ENCODE measurements at regions not wholly inside any gene's neighbourhood (a gene's known extent, or its start where the extent isn't known, plus 50 kb on each side); places are given as distances from the start of the nearest gene placed in this dataset.

DNA sequence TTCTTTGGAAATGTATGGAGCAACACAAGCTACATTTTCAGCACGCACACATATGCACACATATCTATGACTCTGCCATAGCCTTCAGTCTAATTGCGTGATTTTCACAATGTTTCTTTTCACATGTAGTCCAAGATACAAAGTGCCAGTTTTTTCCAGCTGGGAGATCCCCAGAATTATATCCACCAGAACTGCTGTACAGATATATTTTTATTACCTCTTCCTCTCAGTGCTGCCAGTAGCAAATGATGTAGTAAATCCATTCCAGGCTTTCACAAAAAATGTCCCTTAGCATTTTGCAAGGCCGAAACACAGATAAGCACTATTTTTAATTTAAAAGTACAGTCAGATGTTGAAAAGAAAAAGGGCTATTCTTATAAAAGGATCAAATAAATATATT is 719.8 kb upstream of the SEMA6D start (continued):
- TF ChIP-seq, protein P1, sequence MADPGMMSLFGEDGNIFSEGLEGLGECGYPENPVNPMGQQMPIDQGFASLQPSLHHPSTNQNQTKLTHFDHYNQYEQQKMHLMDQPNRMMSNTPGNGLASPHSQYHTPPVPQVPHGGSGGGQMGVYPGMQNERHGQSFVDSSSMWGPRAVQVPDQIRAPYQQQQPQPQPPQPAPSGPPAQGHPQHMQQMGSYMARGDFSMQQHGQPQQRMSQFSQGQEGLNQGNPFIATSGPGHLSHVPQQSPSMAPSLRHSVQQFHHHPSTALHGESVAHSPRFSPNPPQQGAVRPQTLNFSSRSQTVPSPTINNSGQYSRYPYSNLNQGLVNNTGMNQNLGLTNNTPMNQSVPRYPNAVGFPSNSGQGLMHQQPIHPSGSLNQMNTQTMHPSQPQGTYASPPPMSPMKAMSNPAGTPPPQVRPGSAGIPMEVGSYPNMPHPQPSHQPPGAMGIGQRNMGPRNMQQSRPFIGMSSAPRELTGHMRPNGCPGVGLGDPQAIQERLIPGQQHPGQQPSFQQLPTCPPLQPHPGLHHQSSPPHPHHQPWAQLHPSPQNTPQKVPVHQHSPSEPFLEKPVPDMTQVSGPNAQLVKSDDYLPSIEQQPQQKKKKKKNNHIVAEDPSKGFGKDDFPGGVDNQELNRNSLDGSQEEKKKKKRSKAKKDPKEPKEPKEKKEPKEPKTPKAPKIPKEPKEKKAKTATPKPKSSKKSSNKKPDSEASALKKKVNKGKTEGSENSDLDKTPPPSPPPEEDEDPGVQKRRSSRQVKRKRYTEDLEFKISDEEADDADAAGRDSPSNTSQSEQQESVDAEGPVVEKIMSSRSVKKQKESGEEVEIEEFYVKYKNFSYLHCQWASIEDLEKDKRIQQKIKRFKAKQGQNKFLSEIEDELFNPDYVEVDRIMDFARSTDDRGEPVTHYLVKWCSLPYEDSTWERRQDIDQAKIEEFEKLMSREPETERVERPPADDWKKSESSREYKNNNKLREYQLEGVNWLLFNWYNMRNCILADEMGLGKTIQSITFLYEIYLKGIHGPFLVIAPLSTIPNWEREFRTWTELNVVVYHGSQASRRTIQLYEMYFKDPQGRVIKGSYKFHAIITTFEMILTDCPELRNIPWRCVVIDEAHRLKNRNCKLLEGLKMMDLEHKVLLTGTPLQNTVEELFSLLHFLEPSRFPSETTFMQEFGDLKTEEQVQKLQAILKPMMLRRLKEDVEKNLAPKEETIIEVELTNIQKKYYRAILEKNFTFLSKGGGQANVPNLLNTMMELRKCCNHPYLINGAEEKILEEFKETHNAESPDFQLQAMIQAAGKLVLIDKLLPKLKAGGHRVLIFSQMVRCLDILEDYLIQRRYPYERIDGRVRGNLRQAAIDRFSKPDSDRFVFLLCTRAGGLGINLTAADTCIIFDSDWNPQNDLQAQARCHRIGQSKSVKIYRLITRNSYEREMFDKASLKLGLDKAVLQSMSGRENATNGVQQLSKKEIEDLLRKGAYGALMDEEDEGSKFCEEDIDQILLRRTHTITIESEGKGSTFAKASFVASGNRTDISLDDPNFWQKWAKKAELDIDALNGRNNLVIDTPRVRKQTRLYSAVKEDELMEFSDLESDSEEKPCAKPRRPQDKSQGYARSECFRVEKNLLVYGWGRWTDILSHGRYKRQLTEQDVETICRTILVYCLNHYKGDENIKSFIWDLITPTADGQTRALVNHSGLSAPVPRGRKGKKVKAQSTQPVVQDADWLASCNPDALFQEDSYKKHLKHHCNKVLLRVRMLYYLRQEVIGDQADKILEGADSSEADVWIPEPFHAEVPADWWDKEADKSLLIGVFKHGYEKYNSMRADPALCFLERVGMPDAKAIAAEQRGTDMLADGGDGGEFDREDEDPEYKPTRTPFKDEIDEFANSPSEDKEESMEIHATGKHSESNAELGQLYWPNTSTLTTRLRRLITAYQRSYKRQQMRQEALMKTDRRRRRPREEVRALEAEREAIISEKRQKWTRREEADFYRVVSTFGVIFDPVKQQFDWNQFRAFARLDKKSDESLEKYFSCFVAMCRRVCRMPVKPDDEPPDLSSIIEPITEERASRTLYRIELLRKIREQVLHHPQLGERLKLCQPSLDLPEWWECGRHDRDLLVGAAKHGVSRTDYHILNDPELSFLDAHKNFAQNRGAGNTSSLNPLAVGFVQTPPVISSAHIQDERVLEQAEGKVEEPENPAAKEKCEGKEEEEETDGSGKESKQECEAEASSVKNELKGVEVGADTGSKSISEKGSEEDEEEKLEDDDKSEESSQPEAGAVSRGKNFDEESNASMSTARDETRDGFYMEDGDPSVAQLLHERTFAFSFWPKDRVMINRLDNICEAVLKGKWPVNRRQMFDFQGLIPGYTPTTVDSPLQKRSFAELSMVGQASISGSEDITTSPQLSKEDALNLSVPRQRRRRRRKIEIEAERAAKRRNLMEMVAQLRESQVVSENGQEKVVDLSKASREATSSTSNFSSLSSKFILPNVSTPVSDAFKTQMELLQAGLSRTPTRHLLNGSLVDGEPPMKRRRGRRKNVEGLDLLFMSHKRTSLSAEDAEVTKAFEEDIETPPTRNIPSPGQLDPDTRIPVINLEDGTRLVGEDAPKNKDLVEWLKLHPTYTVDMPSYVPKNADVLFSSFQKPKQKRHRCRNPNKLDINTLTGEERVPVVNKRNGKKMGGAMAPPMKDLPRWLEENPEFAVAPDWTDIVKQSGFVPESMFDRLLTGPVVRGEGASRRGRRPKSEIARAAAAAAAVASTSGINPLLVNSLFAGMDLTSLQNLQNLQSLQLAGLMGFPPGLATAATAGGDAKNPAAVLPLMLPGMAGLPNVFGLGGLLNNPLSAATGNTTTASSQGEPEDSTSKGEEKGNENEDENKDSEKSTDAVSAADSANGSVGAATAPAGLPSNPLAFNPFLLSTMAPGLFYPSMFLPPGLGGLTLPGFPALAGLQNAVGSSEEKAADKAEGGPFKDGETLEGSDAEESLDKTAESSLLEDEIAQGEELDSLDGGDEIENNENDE (IDR thresholded peaks at IDR 0.05; ENCODE audit: insufficient replicate concordance, low read length) = no peak
- no peak for TF ChIP-seq JUND (IDR thresholded peaks at IDR 0.05; ENCODE audit: low read length)
- no peak for TF ChIP-seq MAFK (IDR thresholded peaks at IDR 0.05; ENCODE audit: low read depth, low read length)
- TF ChIP-seq RFX5 (IDR thresholded peaks at IDR 0.05; ENCODE audit: borderline replicate concordance, low read depth, low read length) = no peak
- TF ChIP-seq SUZ12 (IDR thresholded peaks at IDR 0.05; ENCODE audit: low read length) = no peak
- TF ChIP-seq KDM4A (IDR thresholded peaks at IDR 0.05; ENCODE audit: low read depth, low read length, severe bottlenecking) = no peak
- no peak for TF ChIP-seq SIN3A (conservative IDR thresholded peaks at IDR 0.05 in 1 of 2, IDR thresholded peaks at IDR 0.05 in 1 of 2; ENCODE audit: low read depth in 1 of 2, low read length in 2 of 2)
- no peak for TF ChIP-seq POU5F1 (IDR thresholded peaks at IDR 0.05; ENCODE audit: low read depth, low read length)
- TF ChIP-seq RAD21 (IDR thresholded peaks at IDR 0.05 in 1 of 2, conservative IDR thresholded peaks at IDR 0.05 in 1 of 2; ENCODE audit: low read depth in 2 of 2, low read length in 2 of 2) = no peak
- TF ChIP-seq FOSL1 (IDR thresholded peaks at IDR 0.05; ENCODE audit: insufficient read depth, low read depth, low read length) = no peak

Measured in H1 (cell line).